ENCODE measurements at regions not wholly inside any gene's neighbourhood (a gene's known extent, or its start where the extent isn't known, plus 50 kb on each side); places are given as distances from the start of the nearest gene placed in this dataset.

DNA sequence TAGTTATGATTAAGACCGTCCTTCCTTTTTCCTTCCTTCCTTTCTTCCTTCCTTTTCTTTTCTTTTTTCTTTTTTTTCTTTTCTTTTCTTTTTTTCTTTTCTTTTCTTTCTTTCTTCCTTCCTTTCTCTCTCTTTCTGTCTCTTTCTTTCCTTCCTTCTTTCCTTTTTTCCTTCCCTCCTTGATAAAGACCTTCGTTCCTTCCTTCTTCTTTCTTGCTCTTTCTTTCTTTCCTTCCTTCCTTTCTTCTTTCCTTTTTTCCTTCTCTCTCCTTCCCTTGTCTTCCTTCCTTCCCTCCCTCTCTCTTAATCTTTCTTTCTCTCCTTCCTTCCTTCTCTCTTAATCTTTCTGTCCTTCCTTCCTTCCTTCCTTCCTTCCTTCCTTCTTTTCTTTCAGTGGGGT lies 130.9 kb downstream of the PAPOLA start:
- TF ChIP-seq, protein P1, sequence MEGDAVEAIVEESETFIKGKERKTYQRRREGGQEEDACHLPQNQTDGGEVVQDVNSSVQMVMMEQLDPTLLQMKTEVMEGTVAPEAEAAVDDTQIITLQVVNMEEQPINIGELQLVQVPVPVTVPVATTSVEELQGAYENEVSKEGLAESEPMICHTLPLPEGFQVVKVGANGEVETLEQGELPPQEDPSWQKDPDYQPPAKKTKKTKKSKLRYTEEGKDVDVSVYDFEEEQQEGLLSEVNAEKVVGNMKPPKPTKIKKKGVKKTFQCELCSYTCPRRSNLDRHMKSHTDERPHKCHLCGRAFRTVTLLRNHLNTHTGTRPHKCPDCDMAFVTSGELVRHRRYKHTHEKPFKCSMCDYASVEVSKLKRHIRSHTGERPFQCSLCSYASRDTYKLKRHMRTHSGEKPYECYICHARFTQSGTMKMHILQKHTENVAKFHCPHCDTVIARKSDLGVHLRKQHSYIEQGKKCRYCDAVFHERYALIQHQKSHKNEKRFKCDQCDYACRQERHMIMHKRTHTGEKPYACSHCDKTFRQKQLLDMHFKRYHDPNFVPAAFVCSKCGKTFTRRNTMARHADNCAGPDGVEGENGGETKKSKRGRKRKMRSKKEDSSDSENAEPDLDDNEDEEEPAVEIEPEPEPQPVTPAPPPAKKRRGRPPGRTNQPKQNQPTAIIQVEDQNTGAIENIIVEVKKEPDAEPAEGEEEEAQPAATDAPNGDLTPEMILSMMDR (tag by site-specific recombination; IDR thresholded peaks at IDR 0.05): no peak
- no peak for TF ChIP-seq ZNF670 (tag by site-specific recombination; IDR thresholded peaks at IDR 0.05; ENCODE audit: low read depth)
- TF ChIP-seq ZNF510 (tag by site-specific recombination; IDR thresholded peaks at IDR 0.05; ENCODE audit: insufficient replicate concordance): no peak
- TF ChIP-seq ZNF513 (tag by site-specific recombination; IDR thresholded peaks at IDR 0.05): no peak
- TF ChIP-seq, protein P2, sequence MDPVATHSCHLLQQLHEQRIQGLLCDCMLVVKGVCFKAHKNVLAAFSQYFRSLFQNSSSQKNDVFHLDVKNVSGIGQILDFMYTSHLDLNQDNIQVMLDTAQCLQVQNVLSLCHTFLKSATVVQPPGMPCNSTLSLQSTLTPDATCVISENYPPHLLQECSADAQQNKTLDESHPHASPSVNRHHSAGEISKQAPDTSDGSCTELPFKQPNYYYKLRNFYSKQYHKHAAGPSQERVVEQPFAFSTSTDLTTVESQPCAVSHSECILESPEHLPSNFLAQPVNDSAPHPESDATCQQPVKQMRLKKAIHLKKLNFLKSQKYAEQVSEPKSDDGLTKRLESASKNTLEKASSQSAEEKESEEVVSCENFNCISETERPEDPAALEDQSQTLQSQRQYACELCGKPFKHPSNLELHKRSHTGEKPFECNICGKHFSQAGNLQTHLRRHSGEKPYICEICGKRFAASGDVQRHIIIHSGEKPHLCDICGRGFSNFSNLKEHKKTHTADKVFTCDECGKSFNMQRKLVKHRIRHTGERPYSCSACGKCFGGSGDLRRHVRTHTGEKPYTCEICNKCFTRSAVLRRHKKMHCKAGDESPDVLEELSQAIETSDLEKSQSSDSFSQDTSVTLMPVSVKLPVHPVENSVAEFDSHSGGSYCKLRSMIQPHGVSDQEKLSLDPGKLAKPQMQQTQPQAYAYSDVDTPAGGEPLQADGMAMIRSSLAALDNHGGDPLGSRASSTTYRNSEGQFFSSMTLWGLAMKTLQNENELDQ (tag by site-specific recombination; IDR thresholded peaks at IDR 0.05; ENCODE audit: low read depth): no peak
- TF ChIP-seq BCL11A (tag by site-specific recombination; IDR thresholded peaks at IDR 0.05; ENCODE audit: low read depth): no peak
- no peak for TF ChIP-seq ZNF423 (tag by site-specific recombination; IDR thresholded peaks at IDR 0.05)
- TF ChIP-seq ZNF768 (tag by site-specific recombination; IDR thresholded peaks at IDR 0.05): no peak
- TF ChIP-seq ZNF549 (tag by site-specific recombination; IDR thresholded peaks at IDR 0.05): no peak
- TF ChIP-seq ZBTB1 (tag by site-specific recombination; IDR thresholded peaks at IDR 0.05): no peak
- TF ChIP-seq ZSCAN30 (tag by site-specific recombination; IDR thresholded peaks at IDR 0.05): no peak
